Breast epithelium (tissue), 4 donors: ENCODE measurements at regions not wholly inside any gene's neighbourhood (a gene's known extent, or its start where the extent isn't known, plus 50 kb on each side); places are given as distances from the start of the nearest gene placed in this dataset.
"Not testable (repeated sequence)": the region's sequence is repeated elsewhere in the genome, so short reads cannot be mapped to it uniquely, and the experiment has no call there.

Experiments used
- DNase-seq, 2 donors: peaks; one replicate each; pipeline ENCODE4 v3.0.0-alpha.2; 2019; ENCODE audit warnings: low spot score in 2 of 2
- H3K27ac ChIP-seq, 2 donors: fragments of 200-600 bp; sonication (generic) in 1 of 2; one replicate each; pipeline ENCODE4 v1.5.1; 2016 to 2019; ENCODE audit warnings: mild to moderate bottlenecking in 1 of 2
- H3K27me3 ChIP-seq, 2 donors: fragments of 200-600 bp; sonication (generic) in 1 of 2; one replicate each; pipeline versions ENCODE4 v1.5.1 to v1.6.0; 2017 to 2019; ENCODE audit warnings: control low read depth in 1 of 2, mild to moderate bottlenecking in 1 of 2
- H3K36me3 ChIP-seq: fragments of 200-600 bp; one replicate; pipeline ENCODE4 v1.5.1; 2019
- H3K4me1 ChIP-seq, 2 donors: fragments of 200-600 bp; sonication (generic); one replicate each; pipeline ENCODE4 v1.5.1; 2016 to 2019; ENCODE audit warnings: control low read depth in 1 of 2
- H3K4me3 ChIP-seq, 3 donors: fragments of 200-600 bp; sonication (generic); 1 replicate in 2 of 3; 2 replicates in 1 of 3; pipeline ENCODE4 v1.5.1; 2016 to 2019; ENCODE audit warnings: mild to moderate bottlenecking in 3 of 3, moderate library complexity in 2 of 3
- H3K9me3 ChIP-seq, 2 donors: fragments of 200-600 bp; sonication (generic) in 1 of 2; one replicate each; pipeline ENCODE4 v1.5.1; 2016 to 2019; ENCODE audit warnings: control low read depth in 1 of 2
- POLR2A ChIP-seq: fragments of 450-650 bp; IDR thresholded peaks from one replicate; pipeline ENCODE4 v1.6.1; 2016; ENCODE audit warnings: antibody characterized with exemption, mild to moderate bottlenecking, moderate library complexity
- POLR2AphosphoS5 ChIP-seq, 3 donors: sonication (generic); formaldehyde crosslinking; IDR thresholded peaks; one replicate each; pipeline ENCODE4 v1.6.1; 2017; ENCODE audit warnings: antibody characterized with exemption in 3 of 3
- intact Hi-C: fragments of 100-400 bp; cut with DNase I; formaldehyde crosslinking; loops from one replicate; pipeline ENCODE4 v1.15.1; 2023; ENCODE audit warnings: low total_unique reads
- TF ChIP-seq, protein P1 (sequence below), 3 donors: fragments of 450-650 bp; IDR thresholded peaks; one replicate each; pipeline ENCODE4 v1.5.1; 2016 to 2017; ENCODE audit warnings: antibody characterized with exemption in 3 of 3, mild to moderate bottlenecking in 3 of 3, moderate library complexity in 3 of 3

DNA sequence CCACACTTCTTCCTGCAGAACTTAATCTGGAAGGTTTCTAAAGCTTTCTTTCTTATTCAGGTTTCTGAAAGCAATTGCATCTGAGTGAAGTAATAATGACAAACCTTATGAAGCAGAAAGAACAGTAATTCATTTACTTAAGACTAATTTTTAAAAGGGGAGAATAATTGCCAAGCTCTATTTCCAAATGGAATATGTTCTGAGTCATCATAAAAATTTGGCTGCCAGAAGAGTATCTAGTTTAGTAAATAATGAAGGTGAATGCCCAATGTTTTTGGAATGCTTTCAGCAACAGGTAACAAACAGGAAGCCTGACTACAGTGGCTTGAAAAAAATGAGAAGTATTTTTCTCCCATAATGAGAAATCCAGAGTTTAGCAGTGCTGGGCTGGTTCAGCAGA is 227.3 kb upstream of the TET2 start:
- Histone ChIP-seq H3K9me3 (no peaks in the 10 kb centered on the region), H3K27me3 (no peaks in the 10 kb centered on the region), H3K4me3 (no peak overlapping the region), H3K4me1 (no peaks in the 10 kb centered on the region), H3K36me3 (no peaks in the 10 kb centered on the region), H3K27ac (no peak overlapping the region)
- intact Hi-C loops, result no loop called here
- DNase-seq, result no peak
- no peak for TF ChIP-seq POLR2A
- TF ChIP-seq POLR2AphosphoS5 (IDR thresholded peaks at IDR 0.05), result no peak
- TF ChIP-seq, protein P1, sequence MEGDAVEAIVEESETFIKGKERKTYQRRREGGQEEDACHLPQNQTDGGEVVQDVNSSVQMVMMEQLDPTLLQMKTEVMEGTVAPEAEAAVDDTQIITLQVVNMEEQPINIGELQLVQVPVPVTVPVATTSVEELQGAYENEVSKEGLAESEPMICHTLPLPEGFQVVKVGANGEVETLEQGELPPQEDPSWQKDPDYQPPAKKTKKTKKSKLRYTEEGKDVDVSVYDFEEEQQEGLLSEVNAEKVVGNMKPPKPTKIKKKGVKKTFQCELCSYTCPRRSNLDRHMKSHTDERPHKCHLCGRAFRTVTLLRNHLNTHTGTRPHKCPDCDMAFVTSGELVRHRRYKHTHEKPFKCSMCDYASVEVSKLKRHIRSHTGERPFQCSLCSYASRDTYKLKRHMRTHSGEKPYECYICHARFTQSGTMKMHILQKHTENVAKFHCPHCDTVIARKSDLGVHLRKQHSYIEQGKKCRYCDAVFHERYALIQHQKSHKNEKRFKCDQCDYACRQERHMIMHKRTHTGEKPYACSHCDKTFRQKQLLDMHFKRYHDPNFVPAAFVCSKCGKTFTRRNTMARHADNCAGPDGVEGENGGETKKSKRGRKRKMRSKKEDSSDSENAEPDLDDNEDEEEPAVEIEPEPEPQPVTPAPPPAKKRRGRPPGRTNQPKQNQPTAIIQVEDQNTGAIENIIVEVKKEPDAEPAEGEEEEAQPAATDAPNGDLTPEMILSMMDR (IDR thresholded peaks at IDR 0.05), result no peak

DNA sequence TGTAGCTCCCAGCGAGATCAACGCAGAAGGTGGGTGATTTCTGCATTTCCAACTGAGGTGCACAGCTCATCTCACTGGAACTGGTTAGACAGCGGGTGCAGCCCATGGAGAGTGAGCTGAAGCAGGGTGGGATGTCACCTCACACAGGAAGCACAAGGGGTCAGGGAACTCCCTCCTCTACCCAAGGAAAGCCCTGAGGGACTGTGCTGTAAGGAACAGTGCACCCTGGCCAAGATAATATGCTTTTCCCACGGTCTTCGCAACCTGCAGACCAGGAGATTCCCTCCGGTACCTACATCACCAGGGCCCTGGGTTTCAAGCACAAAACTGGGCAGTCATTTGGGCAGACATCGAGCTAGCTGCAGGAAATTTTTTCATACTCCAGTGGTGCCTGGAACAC is 216.4 kb upstream of the TET2 start:
- intact Hi-C loops, result no loop called here
- DNase-seq, result no peak
- Histone ChIP-seq H3K9me3 (peaks cover 0 to 6% of the 10 kb centered on the region in 2 donors), H3K4me1 (no peaks in the 10 kb centered on the region), H3K27ac (no peak overlapping the region), H3K4me3 (no peak overlapping the region), H3K36me3 (no peaks in the 10 kb centered on the region), H3K27me3 (no peaks in the 10 kb centered on the region)
- TF ChIP-seq, protein P1 (IDR thresholded peaks at IDR 0.05), result no peak
- TF ChIP-seq POLR2AphosphoS5 (IDR thresholded peaks at IDR 0.05) (no peak), POLR2A (no peak)

DNA sequence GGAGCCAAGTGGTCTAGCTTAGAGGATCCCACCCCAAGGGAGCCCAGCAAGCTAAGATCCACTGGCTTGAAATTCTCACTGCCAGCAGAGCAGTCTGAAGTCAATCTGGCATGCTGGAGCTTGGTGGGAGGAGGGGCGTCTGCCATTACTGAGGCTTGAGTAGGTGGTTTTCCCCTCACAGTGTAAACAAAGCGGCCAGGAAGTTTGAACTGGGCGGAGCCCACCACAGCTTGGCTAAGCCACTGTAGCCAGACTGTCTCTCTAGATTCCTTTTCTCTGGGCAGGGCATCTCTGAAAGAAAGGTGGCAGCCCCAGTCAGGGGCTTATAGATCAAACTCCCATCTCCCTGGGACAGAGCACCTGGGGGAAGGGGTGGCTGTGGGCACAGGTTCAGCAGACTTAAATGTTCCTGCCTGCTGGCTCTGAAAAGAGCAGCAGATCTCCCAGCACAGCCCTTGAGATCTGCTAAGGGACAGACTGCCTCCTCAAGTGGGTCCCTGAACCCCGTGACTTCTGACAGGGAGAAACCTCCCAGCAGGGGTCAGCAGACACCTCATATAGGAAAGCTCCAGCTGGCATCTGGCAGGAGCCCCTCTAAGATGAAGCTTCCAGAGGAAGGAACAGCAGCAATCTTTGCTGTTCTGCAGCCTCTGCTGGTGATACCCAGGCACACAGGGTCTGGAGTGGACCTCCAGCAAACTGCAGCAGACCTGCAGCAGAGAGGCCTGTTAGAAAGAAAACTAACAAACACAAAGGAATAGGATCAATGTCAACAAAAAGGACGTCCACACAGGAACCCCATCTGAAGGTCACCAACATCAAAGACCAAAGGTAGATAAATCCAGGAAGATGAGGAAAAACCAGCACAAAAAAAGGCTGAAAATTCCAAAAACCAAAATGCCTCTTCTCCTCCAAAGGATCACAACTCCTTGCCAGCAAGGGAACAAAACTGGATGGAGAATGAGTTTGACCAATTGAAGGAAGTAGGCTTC is 215.6 kb upstream of the TET2 start:
- H3K36me3 ChIP-seq, H3K27me3 ChIP-seq, H3K4me3 ChIP-seq, H3K4me1 ChIP-seq, H3K9me3 ChIP-seq, intact Hi-C loops, DNase-seq, H3K27ac ChIP-seq: not testable (repeated sequence)

DNA sequence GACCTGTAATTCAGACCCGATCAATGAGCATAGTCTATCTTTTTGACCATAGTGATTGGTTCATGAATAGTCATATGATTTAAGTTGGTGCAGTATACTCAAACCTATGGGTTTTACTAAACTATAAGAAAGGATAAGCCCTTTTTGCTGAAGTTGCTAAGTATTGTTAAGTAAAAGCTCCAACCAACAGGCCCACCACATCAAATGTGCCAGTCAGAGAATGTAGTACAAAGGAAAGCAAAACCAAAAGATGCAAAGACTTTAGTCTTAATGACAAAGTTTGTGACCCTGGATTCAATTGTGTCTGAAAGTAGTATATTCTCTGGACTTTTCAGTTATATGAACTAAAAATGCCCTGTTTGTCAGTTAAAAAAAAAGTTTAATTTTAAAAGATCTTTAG is 208.1 kb upstream of the TET2 start:
- Histone ChIP-seq H3K4me1 (no peaks in the 10 kb centered on the region), H3K27me3 (no peaks in the 10 kb centered on the region), H3K36me3 (no peaks in the 10 kb centered on the region), H3K27ac (no peak overlapping the region), H3K4me3 (no peak overlapping the region), H3K9me3 (peaks cover 0 to 7% of the 10 kb centered on the region in 2 donors)
- no peak for DNase-seq
- intact Hi-C loops, result no loop called here
- no peak for TF ChIP-seq POLR2A
- no peak for TF ChIP-seq POLR2AphosphoS5 (IDR thresholded peaks at IDR 0.05)
- TF ChIP-seq, protein P1 (IDR thresholded peaks at IDR 0.05), result no peak

DNA sequence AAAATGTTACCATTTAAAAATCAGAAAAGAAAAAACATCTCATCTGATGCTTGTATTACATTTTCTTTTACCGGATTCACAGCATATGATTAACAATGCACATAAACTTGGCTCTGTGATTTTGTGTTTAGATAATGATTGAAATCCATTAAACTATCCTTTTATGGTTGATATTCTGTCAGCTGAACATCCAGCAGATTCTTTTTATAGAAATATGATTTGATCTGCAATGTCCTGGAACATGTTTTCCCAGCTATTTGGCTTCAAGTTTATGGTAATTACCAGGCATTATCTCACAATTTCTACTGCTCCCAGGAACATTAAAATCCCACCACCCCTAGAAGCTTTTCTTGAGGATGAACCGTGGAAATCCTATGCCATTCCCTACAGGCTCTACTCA is 205.7 kb upstream of the TET2 start:
- Histone ChIP-seq H3K27me3 (no peaks in the 10 kb centered on the region), H3K4me3 (no peak overlapping the region), H3K36me3 (no peaks in the 10 kb centered on the region), H3K9me3 (no peaks in the 10 kb centered on the region), H3K27ac (no peak overlapping the region), H3K4me1 (no peaks in the 10 kb centered on the region)
- intact Hi-C loops, result no loop called here
- no peak for DNase-seq
- TF ChIP-seq, protein P1 (IDR thresholded peaks at IDR 0.05), result no peak
- no peak for TF ChIP-seq POLR2A
- no peak for TF ChIP-seq POLR2AphosphoS5 (IDR thresholded peaks at IDR 0.05)
